OCI-LY3 (cell line): ENCODE measurements at regions not wholly inside any gene's neighbourhood (a gene's known extent, or its start where the extent isn't known, plus 50 kb on each side); places are given as distances from the start of the nearest gene placed in this dataset.

Experiments used
- EZH2phosphoT487 ChIP-seq: fragments of 200-600 bp; shearing (Covaris generic); IDR thresholded peaks from 2 replicates; pipeline ENCODE4 v1.6.1; 2018; ENCODE audit warnings: antibody characterized with exemption, mixed run types, low read depth
- TF ChIP-seq, protein P1 (sequence below): fragments of 200-600, 300-600 bp; sonication (generic); IDR thresholded peaks from 2 replicates; pipeline ENCODE4 v1.5.1; 2014; ENCODE audit warnings: antibody characterized with exemption, low read length, low read depth

DNA sequence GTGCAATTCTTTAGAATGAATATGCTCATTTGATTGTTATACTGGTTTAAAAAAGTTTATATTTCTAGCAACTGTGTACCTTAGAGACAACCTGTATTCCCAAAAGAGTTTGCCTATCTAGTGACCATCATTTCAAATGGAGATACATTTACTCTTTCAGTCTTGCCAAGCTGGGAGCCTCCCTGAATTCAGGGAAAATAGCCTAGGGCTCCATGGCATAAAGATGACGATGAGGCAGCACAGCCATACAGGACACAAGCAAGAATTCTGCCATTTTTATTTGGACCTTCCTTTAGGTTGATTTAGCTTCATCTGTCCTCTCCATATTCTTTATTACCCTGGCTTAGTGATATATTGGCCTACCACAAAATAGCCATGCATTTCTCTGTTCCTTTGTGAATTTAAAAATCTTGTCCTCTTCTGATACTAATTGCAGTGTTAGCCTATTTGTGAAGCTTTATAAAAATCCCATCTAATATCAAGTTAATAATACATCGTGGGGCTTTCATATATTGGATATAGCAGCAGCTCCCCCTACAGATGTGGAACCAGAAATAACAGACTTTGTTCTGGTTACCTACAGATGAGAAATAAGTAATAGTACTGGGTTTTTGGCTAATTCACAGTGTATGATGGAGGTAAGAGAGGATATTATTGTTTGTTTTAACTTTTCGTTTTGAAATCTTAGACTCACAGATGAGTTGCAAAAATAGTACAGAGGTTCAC is 1661.9 kb upstream of the PIK3C3 start:
- TF ChIP-seq, protein P1, sequence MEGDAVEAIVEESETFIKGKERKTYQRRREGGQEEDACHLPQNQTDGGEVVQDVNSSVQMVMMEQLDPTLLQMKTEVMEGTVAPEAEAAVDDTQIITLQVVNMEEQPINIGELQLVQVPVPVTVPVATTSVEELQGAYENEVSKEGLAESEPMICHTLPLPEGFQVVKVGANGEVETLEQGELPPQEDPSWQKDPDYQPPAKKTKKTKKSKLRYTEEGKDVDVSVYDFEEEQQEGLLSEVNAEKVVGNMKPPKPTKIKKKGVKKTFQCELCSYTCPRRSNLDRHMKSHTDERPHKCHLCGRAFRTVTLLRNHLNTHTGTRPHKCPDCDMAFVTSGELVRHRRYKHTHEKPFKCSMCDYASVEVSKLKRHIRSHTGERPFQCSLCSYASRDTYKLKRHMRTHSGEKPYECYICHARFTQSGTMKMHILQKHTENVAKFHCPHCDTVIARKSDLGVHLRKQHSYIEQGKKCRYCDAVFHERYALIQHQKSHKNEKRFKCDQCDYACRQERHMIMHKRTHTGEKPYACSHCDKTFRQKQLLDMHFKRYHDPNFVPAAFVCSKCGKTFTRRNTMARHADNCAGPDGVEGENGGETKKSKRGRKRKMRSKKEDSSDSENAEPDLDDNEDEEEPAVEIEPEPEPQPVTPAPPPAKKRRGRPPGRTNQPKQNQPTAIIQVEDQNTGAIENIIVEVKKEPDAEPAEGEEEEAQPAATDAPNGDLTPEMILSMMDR: peak; percentile 98
- TF ChIP-seq EZH2phosphoT487: no peak
